NCI-H187 (cell line): ENCODE measurements at regions not wholly inside any gene's neighbourhood (a gene's known extent, or its start where the extent isn't known, plus 50 kb on each side); places are given as distances from the start of the nearest gene placed in this dataset.

Source experiments
- DNase-seq, 2 experiments: peaks; one replicate each; lab custom pipeline; 2025; lab: John Stamatoyannopoulos, UW

DNA sequence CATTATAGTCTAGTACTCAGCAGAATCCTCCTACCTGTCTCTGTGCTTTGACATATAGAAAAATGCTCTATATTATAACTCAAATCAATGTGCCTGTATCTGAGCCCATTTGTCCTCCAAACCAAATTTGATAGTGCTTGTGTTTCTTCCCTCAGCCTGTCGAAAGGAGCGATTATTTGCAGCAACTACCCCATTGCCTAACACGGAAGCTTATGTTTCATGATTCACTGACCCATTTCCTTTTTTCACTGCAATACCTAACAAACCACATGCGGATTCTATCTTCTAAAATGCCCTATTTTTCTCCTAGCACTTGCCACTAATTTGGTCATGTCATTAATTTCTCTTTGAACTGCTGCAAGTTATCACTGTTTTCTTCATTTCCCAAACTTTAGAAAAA, 1220.6 kb upstream of the CADM2 start:
- DNase-seq: no peak

DNA sequence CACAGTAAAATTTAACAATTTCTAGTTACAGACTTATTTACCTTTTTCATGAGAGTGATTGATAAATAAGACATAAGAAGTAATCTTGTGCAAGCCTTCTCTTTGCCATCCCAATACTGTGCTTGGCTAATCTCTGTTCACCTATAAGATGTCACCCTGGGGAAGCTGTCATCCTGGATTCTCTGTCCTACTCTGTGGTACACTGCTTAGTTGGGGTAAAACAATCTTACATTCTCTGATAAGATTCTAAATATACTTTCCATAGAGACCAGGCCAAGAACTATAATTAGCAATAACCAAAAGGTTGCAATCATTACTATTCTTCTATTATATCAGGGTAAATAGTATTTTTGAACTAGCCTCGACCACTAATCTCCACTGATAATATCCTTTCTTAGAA, 1218.3 kb upstream of the CADM2 start:
- no peak for DNase-seq

- DNase-seq: no peak
Observed at GRCh38 chr3:83765956-83766355, 1192.8 kb upstream of the CADM2 start.

- no peak for DNase-seq
Observed at GRCh38 chr3:83769791-83770663, 1188.8 kb upstream of the CADM2 start.

DNA sequence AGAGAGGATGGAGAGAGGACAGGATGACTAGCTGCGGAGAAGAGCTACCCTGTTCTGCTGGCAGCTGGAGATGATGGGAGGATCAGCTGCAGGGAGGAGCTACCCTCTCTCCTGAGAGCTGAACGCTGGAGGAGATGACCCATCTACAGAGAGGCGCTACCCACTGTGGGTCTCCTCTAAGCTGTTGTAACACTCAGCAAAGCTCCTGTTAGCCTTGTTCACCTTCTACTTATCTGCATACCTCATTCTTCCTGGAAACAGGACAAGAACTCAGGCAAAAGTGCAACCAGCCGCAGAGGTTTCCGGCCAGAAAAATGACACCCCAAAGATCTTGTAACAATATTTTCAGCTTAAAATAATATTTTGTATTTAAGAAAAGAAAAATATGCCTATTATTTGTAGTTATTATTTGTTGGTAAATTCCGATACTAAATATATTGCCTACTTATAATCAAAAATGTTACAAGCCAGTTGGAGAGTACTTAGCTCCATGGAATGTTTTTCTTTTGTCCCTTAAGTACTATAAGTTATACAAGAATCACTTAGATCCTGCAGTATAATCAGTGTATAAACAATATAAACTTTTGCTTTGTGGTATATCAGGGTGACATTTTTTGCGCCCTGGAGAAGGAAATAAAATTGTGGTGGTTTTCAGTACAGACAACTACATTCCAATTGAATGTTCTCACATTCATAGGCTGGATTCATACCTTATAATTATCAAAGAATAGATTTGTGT, 1188.0 kb upstream of the CADM2 start:
- no peak for DNase-seq

DNA sequence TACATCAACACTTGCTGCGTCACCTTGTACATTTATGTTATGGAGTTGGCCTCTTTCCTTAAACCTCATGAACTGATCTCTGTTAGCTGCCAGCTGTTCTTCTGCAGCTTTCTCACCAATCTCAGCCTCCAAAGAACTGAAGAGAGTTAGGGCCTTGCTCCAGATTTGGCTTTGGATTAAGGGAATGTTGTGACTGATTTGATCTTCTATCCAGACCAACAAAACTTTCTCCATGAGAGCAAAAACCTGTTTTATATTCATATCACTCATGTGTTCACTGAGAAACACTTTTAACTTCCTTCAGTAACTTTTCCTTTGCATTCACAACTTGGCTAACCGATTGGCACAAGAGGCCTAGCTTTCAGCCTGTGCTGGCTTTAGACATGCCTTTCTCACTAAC, 1156.0 kb upstream of the CADM2 start:
- no peak for DNase-seq

GRCh38 chr3:83807511-83807910, 1151.3 kb upstream of the CADM2 start:
- no peak for DNase-seq

DNA sequence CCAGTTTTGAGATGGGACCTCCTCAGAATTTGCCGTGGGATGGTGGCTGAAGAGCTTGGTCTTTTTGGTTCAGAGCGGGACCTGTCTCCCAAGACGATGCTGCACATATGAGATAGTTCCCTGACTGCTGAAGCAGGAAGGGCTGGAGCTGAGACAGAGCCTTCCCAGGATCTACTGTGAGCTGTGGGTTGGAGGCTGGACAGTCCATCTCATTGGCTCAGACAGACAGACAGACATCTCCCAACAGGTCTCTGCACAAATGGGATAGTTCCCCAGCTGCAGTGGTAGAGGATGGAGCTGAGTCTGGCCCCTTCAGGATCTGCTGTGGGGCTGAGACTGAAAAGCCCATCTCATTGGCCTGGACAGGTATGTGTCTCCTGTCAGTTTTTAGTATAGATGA, 1145.6 kb upstream of the CADM2 start:
- no peak for DNase-seq

GRCh38 chr3:83816653-83817052, 1142.1 kb upstream of the CADM2 start:
- no peak for DNase-seq

DNA sequence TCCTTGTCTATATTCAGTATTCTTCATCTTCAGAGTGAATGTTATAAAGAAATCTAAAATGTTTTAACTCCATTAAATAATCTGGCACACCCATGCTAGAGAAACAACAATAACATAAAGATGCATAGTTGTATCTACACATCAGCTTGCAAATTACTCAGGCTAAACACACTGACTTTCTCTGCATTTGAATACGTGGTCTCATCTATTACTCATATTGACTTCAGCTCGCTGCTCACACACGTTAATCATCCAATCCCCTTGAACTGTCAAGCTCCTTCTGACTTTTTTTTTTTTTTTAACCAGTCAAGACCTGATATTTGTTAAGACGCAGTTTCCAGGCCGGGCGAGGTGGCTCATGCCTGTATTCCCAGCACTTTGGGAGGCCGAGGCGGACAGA, 1137.3 kb upstream of the CADM2 start:
- no peak for DNase-seq

- DNase-seq: no peak
Observed at GRCh38 chr3:83823095-83823494, 1135.7 kb upstream of the CADM2 start.

DNA sequence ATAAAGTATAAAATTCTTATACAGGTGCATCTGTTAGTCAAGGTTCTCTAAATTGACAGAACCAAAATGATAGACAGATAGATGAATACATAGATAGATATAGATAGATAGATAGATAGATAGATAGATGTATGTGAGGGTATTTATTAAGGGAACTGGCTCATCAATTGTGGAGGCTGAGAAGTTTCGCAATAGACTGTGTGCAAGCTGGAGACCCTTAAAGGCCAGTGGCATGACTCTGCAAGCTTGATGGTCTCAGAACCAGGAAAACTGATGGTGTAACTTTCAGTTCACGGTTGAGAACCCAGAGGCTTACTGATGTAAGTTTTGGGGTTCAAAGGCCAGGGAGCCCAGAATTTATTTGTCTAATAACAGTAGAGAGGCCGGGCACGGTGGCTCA, 1123.7 kb upstream of the CADM2 start:
- DNase-seq: no peak

- DNase-seq: no peak
Observed at GRCh38 chr3:83842511-83842910, 1116.3 kb upstream of the CADM2 start.

- no peak for DNase-seq
Observed at GRCh38 chr3:83843716-83844115, 1115.1 kb upstream of the CADM2 start.

DNA sequence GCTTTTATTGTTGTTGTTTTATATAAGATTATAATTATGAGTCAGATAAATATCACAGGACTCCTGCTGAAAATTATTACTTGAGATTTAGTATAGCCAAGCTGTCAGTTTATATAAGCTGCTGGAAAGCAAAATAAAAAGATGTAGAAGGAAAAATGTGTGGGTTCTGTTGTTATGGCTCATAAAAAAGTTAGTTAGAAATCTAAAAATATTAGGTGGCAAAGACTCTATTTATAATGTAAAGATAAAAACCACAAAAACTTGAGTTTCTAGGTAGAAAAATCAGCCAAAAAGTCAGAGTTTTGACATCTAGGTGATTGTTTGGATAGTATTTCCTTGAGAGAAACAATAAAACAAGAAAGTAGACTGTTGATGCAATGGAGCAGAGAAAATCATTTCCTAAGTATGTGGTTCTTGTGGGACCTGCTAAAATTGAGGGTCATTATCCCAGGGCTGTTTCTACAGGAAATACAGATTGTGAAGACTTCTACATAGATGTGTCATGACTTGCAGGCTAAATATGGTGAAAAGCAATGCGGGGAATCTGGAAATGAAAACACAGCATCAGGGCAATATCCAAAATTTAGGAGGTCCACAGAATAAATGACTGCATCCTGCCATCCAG, 1109.6 kb upstream of the CADM2 start:
- DNase-seq: no peak

DNA sequence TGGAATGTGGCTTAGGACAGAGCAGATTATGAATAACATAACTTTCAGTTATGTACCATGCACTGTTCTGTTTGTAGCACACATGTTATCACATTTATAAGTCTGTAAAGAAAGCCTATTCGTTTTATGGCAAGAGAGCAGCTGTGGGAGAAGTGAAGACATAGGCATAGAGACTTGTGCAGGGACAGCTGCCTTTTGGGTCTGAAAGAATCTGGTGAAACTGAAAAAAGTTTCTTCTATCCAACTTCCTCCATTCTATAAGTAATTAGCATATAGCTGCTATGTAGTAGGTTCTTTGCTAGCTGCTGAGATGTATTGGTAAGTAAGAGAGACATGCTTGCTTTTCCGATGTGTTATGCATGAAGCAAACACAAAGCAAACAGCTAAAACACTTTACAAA, 1095.4 kb upstream of the CADM2 start:
- DNase-seq: no peak

DNA sequence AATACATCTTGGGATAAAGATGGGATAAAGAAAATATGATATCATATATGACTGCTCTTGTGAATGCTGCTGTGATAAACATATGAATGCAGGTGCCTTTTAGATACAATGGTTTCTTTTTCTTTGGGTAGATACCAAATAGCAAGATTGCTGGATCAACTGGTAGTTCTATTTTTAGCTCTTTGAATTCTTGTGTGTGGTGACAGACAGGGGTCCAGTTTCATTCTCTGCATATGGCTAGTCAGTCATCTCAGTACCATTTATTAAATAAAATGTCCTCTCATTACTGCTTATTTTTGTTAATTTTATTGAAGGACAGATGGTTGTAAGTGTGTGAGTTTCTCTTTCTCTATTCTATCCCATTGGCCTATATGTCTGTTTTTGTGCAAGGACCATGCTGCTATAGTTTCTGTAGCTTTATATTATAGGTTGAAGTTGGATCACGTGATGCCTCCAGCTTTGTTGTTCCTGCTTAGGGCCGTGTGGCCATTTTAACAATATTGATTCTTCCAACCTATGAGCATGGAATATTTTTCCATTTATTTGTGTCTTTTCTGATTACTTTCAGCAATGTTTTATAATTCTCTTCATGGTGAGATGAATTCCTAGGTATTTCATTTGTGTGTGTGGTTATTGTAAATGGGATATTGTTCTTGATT, 1089.8 kb upstream of the CADM2 start:
- DNase-seq: no peak

DNA sequence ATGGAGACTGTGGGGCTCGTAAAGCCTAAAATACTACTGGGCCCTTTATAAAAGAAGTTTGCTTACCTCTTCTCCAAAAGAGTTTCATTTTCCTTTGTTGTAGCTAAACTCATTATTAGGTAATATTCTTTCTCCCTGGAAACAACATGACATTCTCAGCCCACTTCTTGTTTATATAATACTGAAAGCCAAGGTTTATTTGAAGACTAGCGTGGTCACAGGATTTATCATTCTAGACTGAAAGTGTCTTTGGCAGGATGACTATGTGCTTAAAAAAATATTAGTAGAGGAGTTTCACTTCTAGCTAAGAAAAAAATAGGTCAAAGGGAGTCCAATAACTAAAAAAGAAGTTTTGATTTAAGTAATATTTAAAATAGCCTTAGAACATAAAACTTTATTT, 1085.2 kb upstream of the CADM2 start:
- DNase-seq: no peak

- DNase-seq: no peak
Observed at GRCh38 chr3:83877910-83878309, 1080.9 kb upstream of the CADM2 start.

- DNase-seq: no peak
Observed at GRCh38 chr3:83882701-83883100, 1076.1 kb upstream of the CADM2 start.

- DNase-seq: no peak
Observed at GRCh38 chr3:83890039-83890762, 1068.6 kb upstream of the CADM2 start.

- DNase-seq: no peak
Observed at GRCh38 chr3:83890763-83891135, 1068.0 kb upstream of the CADM2 start.
